ENCODE measurements at regions not wholly inside any gene's neighbourhood (a gene's known extent, or its start where the extent isn't known, plus 50 kb on each side); places are given as distances from the start of the nearest gene placed in this dataset.

DNA sequence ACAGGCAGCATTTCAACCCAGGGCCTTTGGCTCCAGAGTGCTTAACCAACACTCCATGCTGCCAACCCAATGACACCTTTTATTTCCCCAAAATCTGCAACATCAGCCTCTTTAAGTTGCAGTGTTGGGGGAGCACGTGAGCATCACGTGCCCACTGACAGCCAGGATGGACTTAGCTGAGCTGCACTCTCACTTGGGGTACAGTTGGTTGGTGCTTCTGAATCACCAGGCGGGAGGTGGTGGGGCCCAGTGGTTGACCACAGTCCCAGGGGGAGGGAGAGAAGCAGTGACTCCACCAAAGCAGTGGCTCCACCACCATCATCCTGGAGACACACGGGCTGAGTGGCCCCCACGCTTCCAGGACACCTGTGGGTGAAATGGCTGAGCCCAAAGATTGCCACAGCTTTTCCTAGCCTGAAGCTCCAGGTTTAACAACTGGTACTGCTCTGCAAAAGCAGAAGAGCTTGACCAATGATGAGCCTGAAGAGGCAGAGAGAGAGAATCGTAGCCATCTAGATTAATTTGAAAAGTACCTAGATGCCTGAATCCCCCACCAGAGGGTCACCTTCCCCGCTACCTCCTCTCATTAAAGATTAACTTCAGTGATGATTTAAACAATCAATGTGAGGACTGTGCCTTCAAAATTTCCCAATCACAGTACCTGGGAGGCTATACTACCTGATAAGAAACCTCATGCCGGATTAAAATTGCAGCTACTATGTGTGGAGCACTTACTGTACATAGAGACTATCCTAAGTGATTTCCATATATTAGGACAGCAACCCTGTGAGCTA lies 193.8 kb downstream of the FOXO1 start:
- TF ChIP-seq, protein P1, sequence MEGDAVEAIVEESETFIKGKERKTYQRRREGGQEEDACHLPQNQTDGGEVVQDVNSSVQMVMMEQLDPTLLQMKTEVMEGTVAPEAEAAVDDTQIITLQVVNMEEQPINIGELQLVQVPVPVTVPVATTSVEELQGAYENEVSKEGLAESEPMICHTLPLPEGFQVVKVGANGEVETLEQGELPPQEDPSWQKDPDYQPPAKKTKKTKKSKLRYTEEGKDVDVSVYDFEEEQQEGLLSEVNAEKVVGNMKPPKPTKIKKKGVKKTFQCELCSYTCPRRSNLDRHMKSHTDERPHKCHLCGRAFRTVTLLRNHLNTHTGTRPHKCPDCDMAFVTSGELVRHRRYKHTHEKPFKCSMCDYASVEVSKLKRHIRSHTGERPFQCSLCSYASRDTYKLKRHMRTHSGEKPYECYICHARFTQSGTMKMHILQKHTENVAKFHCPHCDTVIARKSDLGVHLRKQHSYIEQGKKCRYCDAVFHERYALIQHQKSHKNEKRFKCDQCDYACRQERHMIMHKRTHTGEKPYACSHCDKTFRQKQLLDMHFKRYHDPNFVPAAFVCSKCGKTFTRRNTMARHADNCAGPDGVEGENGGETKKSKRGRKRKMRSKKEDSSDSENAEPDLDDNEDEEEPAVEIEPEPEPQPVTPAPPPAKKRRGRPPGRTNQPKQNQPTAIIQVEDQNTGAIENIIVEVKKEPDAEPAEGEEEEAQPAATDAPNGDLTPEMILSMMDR (IDR thresholded peaks at IDR 0.05): no peak
- TF ChIP-seq EP300 (IDR thresholded peaks at IDR 0.05): no peak
